Right ventricle myocardium inferior (tissue), 1 donor: ENCODE measurements at regions not wholly inside any gene's neighbourhood (a gene's known extent, or its start where the extent isn't known, plus 50 kb on each side); places are given as distances from the start of the nearest gene placed in this dataset.

Experiments
- ATAC-seq: fragments of 200-7000 bp; cut with Tn5 transposase; one replicate; pipeline ENCODE4 v1.9.1; 2020; ENCODE audit warnings: mild to moderate bottlenecking, moderate library complexity
- DNase-seq: peaks from one replicate; pipeline ENCODE4 v3.0.0; 2021; ENCODE audit errors: missing footprints
- intact Hi-C: fragments of 100-400 bp; cut with DNase I; formaldehyde crosslinking; loops from one replicate; pipeline ENCODE4 v1.11.0; 2022
- donor health status: DM: no; HTN: yes; CAD: no; lungs with severe emphysema.

DNA sequence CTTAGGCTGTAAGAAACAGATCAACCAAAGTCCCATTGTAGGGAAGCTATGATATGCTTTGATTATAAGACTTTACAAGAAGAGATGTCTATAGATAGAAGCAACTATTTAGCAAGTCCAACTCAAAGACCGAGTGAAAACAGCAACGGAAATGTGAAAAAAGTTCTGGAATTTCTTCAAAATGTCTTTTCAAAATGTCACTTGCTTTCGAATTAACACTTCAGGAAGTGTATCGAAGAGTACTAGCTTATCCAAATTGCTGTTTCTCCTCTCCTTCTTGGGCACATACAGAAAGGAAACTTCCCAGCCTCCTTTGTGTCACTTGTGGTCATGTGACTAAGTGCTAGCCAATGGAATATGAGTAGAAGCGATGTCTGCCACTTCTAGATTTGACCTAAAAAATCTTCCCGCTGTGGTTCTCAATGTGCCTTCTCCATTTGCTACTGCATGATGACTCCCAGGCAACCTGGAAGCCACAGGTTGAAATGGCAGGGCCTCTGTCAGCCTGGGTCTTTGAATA lies 89.9 kb downstream of the TSEN15 start:
- DNase-seq (no peak), ATAC-seq (no peak)
- intact Hi-C loops, result no loop called here

DNA sequence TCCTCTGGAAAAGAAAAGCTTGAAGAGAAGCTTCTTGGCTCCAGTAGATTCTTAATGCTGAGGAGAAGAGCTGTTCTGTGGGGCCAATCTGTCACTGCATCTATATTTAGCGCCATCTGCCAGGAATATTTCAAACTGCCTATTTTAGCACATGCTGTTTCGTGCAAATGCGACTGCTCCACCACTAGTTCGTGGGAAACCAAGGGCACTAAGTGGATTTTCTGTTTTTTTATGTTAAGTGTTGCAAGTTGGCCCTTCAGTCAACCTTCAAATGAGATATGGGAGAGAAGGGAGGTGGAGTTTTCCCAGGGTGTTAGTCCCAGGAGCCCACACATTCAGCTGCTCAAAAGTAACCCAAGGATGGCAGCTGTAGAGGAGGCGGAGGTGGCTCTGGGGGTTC lies 91.9 kb downstream of the TSEN15 start:
- intact Hi-C loops, result no loop called here
- ATAC-seq (peak; percentile 52), DNase-seq (no peak)

DNA sequence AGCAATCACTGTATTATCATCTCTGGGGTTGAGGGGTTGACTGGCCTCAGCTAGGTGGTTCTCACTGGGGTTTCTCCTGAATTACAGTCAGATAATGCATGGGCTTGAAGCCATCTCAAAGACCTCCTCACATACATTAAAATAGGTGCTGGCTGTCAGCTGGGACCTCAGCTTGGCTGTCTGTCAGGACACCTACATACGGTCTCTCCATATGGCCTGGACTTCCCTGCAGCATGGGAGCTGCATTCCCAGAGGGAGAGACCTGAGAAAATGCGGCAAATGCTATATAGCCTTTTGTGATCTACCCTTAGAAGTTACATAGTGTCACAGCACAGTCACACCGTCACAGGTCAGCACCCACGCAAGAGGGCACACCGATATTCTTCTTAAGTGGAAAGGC lies 93.6 kb downstream of the TSEN15 start:
- no peak for DNase-seq
- ATAC-seq, result no peak
- intact Hi-C loops, result loop anchor here (5.0 kb wide), 1 partner anchor 77 kb away; no protein-coding TSS in a partner anchor

DNA sequence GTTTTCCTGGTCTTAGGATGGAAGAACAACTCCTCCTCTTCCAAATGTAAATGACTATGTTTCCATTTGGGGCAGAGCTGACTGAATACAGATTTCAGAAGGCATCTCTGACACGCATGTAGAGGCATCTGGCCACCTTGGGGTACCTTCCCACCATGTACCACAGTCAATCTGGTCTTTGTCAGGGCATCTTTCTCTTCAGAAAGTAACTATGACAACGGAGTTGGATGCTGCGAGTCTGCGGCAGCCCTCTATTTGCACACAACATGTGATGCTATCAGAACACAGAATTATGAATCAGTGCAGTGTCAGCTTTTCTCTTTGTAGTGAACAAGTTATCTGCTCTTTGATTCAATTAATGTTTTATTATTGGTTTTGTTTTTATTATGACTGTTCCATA lies 94.7 kb downstream of the TSEN15 start:
- no peak for DNase-seq
- intact Hi-C loops, result loop anchor here (5.0 kb wide), 1 partner anchor 76 kb away; no protein-coding TSS in a partner anchor
- no peak for ATAC-seq

DNA sequence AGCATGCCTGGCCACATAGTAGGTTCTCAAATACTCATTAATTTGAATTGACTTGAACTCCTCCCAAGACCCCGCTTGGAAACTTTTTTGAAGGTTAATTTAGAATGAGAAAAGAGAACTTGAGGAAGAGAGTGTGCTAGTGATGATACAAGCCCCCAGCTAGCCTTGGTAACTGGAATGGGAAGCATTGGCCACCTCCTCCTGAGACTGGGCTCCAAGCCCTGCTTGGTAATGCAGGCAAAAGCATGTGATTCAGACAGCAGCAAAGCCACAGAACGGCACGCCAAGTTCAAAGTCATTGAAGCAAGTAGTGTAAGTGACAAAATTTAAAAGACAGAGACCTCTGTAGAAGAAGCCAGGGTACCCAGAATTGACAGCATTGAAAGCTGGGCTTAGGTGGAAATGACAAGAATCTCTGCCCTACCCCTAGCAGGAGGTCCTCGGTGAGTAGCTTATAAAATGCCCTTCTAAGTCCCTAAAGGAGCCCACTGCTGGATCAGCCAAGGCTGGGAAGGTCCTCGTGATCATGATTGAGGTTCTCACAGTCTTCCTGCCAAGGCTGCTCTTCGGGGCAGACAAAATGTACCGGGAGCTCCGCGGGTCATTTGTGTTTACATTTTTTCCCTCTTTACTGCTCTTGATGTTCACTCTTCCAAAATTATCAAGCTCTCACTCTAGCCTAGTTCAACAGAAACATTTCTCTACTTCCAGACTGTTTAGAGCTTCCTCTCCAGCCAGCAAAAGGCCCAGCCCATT lies 99.4 kb downstream of the TSEN15 start:
- intact Hi-C loops, result loop anchor here (5.0 kb wide), 1 partner anchor 69 kb away; no protein-coding TSS in a partner anchor
- ATAC-seq, result peak; percentile 38
- DNase-seq, result no peak

DNA sequence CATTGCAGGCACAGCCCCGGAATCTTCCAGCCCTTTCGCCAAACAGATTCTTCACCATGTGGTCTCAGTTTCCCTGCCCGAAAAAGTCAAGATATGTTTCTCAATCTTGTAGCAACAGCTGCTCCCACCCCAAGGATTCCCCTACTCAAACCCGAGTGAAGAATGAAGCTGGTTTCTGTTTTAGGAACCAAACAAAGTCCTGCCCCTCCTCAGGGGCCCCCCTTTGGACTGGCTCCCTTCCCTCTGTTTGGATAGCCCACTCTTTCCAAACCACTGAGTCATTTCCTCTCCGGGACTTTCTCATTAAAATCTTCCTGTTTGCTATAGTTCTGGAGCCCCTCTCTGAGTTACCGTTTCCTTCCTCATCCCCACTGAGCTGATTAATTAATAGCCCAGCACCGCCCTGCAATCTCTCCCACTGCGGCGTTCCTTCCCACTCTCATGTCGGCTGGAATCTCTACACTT lies 100.9 kb downstream of the TSEN15 start:
- intact Hi-C loops, result loop anchor here (5.0 kb wide), 1 partner anchor 70 kb away; no protein-coding TSS in a partner anchor
- DNase-seq (no peak), ATAC-seq (peak; percentile 65)

DNA sequence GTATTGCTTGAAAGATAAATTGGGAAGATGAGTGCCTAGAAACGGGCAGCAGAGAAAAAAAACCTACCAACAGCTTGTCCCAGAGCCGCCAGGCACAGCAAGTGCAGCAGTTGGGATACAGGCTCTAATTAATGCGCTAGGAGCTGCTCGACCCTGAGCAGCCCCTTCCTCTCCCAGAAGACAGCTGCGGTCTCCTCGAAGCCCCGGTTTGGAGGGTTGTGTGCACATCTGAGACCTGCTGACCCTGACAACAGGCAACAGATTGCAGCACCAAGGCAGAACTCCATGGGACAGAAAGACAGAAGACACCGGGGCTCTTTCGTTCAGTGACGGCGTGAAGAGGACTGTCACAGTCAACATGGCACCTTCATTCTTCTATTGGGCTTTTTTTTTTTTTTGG lies 101.4 kb downstream of the TSEN15 start:
- DNase-seq (no peak), ATAC-seq (no peak)
- intact Hi-C loops, result loop anchor here (5.0 kb wide), 1 partner anchor 71 kb away; no protein-coding TSS in a partner anchor

DNA sequence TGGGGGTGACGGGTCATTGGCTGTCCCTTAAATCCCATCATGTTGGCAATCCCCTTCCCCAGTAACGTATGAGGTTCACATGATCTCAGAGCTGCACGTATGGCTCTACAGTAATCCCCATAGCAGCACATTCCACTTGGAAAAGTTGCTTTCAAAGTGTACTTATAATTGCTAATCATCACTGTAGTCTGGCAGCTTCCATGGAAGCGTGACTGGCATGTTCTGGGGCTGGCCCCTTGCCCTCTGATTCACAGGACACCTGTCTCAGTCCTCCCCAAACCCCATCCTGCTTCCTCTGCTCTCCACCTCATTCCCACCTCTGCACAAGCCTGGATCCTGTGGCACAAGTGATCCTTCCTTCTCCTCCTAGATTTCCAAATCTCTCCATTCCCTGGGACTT lies 102.2 kb downstream of the TSEN15 start:
- no peak for ATAC-seq
- DNase-seq, result no peak
- intact Hi-C loops, result loop anchor here (5.0 kb wide), 1 partner anchor 71 kb away; no protein-coding TSS in a partner anchor

DNA sequence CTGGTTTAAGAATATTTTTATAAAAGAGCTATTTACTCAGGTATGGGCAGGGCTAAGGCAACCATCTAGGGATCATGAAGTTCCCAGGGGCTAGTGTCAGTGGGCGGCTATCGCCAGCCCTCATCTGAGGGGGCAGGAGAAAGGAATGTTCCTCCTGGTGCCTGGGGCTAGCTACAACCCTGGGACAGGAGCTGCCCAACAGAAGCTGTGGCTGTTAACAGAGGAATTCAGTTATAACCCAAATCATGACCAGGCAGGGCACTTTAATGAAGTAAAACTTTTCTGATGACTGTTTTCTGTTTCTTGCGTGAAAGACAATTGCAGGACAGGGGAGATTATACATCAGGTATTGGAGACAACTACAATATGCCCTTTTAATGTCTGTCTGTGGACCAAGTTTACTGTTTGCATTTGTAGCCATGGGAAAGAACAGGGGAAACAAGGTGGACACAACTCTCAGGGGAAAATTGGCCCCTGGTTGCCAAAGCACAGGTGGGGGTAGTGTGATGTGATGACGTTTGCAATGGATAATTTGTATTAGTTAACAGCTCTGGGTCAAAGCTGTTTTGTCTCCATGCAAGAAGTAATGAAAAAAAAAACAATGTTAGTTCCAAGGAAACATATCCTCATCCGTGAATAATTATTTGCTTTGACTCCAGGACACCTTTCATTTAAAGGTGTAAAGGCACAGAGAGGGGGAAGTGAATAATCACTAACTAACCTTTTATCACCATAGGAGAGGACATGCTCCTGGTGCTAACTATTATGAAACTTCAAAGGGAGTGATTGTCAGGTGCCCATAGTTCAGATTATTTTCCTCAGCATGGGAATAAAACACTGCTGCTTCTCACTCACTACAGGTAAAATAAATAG lies 105.2 kb downstream of the TSEN15 start:
- intact Hi-C loops, result no loop called here
- no peak for ATAC-seq
- no peak for DNase-seq

DNA sequence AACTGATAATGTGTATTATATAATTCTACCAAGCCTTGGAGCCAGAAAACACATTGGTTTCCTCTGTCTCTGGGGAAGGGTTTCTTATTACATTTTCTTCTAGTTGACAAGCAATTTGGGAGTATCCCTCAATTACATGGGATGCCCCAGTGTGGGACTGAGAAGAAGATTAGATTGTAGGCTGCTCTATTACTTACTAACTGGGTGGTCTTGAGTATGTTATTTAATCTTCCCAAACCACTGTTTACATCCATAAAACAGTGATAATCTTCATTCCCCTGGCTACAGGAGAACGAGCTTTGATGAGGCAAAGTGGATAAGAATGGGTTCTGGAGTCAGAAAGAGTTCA lies 105.8 kb downstream of the TSEN15 start:
- ATAC-seq (no peak), DNase-seq (no peak)
- intact Hi-C loops, result no loop called here

DNA sequence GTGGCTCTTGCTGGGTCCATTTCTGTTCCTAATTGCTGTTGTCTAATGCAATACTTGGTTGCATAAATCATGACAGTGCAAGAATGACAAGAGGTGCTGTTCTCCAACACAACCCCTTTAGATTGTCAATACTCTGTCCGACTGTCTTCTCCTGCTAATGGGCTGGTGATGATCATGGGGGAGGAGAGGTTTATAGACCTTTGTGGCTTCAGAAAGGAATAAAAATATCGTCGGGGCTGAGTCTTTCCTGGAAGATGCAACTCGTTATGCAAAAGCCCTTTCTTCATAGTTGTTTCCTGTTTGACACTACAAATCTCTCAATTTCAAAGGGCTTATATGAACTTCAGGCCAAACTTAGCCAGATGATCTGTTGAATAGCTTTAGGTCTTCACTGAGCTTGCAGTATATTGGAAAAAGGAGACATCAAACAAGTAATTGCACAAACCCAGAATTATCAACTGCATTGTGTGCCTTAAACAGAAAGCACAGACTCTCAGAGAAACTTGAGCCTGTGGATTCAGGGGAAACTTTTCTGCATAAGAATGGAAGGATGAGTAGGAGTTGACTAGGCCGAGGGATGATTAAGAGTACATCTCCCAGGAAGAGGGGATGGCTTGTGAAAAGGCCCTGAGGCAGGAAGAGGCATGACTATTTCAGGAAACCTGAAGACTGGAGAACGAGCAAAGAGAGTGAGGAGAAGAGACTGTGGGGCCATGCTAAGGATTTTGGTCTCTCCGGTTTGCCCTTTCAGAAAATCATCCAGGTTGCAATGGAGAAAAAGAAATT lies 107.6 kb downstream of the TSEN15 start:
- DNase-seq, result no peak
- intact Hi-C loops, result no loop called here
- no peak for ATAC-seq

DNA sequence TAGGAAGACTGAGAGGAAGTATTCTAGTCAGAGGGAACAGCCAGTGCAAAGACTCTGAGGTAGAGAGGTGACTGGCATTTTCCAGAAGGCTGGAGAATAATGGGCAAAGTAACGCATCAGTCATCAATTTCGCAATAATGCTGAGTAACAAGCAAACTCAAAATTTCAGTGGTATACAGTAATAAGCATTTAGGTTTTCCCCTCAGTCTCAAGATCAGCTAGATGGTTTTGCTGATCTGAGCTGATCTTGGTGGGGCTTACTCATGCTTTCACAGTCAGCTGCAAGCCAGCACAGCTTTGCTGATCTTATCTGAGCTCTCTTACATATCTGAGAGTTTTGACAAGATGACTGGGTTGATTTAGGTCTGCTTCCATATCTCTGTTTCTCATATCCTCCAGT lies 108.7 kb downstream of the TSEN15 start:
- intact Hi-C loops, result no loop called here
- DNase-seq, result no peak
- ATAC-seq, result no peak

DNA sequence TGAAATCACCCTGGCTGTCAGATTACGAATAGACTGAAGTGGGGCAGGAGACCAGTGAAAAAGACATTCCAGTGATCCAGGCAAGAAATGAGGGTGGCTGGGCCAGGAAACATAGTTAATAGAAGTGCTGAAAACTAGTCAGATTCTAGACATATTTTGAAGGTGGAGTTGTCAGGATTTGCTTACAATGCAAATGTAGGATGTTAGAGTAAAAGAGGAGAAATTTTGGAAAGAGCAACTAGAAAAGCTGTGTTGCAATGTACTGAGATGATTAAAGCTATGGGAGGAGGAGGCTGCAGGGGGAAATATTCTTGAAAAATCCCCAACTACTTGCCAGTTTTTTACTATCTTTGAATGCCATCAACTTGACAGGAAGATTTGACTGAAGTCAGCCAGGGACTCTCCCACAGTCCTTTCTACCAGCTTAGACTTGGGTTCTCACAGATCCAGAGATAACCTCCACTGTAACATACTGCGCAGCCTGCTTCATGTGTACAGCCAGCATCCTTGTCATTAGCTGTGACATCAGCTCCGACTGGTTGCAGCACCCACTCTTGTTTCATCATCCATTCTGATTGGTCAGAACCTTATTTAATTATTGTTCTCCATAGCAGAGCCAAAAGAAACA lies 109.7 kb downstream of the TSEN15 start:
- intact Hi-C loops, result no loop called here
- ATAC-seq, result peak; percentile 71
- DNase-seq, result no peak

DNA sequence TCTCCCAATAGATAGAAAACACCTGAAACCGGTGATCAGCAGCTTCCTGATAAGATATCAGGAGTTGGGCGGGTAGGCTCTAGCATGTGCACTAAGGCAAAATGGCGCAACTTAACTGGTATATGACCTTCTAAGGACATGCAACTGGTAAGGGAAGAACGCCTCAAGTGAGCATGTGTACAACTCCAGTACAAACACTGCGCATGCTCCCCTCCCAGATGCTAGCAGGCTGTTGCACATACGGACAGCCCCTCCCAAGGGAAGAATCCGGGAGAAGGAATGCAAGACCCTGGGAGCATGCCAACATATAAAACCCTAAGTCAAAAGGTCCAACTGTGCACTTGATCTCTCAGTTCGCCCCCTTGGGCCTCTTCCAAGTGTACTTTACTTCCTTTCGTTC lies 110.8 kb downstream of the TSEN15 start:
- ATAC-seq (peak; percentile 9), DNase-seq (no peak)
- intact Hi-C loops, result no loop called here

DNA sequence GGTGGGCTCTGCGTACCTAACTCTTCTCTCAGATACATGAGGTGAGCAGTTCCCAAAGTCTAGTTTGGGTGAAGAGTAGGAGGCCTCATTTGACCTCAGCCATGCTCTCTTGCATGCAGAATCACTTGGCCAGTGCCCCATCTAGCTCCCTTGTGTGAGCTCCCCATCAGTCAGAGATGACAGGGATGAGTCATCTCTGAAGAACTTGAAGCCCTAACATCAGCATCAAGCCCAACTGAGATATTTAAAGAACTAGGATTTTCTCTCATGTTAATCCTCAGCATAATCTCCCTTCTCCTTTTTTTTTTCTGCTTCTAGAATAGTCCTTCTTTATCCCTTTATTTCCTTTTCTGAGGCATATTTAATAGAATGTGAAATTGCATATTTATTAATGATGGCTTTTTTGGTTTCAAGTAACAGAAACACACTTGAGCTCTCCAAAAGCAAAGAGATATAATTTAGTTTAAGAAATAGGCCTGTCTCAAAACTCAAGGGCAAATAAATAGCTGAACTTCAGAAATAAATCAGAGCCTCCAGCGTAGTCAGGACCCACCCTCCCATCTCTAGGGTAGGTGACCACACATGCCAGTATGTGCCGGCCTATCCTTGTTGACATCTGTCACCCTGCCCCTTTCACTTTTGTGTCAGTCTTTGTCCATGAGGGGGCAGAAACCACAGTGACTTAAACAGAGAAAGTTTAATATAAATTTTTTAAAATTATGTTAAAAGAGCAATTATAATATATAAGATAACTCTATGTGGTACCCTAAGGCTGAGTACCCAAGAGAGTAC lies 112.3 kb downstream of the TSEN15 start:
- intact Hi-C loops, result no loop called here
- DNase-seq (no peak), ATAC-seq (peak; percentile 49)

DNA sequence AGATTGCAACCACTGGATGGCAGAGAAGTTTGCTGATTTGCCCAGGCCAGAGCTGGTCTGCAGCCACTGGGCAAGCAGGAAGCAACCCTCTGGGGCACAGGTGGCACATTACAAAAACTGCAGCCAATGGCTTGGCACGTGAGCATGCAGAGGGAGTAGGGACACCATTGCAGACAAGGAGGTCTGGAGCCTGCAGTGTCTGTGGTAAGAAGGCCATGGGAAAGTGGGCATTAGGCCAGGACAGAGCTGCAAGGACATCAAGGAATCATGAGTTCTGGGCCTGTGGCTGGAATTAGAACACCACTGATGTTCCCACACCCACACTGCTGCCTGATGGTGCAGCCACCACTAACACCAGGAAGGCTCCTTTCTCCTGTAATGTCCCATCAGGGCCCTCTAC lies 113.0 kb downstream of the TSEN15 start:
- DNase-seq (no peak), ATAC-seq (peak; percentile 29)
- intact Hi-C loops, result no loop called here

DNA sequence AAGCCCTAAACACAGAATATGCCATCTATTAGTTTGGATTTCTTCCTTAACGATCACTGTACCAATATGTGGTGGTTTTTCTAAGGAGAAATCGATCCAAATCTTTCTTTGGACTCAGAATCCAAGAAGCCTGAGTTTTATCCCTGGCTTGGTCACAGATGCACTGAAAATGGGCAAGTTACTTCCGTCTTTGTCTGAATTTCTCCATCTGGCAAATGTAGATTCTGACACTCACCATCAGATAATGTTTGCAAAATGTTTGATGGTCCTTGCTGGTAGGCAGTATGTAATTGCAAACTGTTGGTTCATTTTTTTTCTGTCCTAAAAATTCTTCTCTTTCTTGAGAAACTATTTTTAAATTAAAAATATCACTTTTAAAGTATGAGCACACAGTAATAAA lies 115.0 kb downstream of the TSEN15 start:
- no peak for DNase-seq
- intact Hi-C loops, result no loop called here

DNA sequence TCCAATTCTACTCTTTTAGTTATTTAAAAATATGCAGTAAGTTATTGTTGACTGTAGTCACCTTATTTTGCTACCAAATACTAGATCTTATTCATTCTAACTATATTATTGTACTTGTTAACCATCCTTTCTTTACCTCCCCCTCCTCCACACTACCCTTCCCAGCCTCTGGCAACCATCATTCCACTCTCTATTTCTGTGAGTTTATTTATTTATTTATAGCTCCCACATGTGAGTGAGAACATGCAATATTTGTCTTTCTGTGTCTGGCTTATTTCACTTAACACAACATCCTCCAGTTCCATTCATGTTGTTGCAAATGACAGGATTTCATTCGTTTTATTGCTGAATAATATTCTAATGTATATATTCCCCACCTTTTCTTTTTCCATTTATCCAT lies 115.8 kb downstream of the TSEN15 start:
- ATAC-seq (no peak), DNase-seq (no peak)
- intact Hi-C loops, result no loop called here

More for the DNA sequence above, 115.0 kb downstream of the TSEN15 start:
- ATAC-seq, result no peak
